ENCODE measurements at regions not wholly inside any gene's neighbourhood (a gene's known extent, or its start where the extent isn't known, plus 50 kb on each side); places are given as distances from the start of the nearest gene placed in this dataset.
"Not testable (repeated sequence)": the region's sequence is repeated elsewhere in the genome, so short reads cannot be mapped to it uniquely, and the experiment has no call there.

GRCh38 chr6:19892260-19892659, 55.1 kb downstream of the ID4 start:
- FAIRE-seq = no peak
- DNase-seq (ENCODE audit: extremely low spot score, insufficient read length, low read depth) = no peak

GRCh38 chr6:19895866-19896692, 58.9 kb downstream of the ID4 start:
- no peak for FAIRE-seq
- no peak for DNase-seq (ENCODE audit: extremely low spot score, insufficient read length, low read depth)

DNA sequence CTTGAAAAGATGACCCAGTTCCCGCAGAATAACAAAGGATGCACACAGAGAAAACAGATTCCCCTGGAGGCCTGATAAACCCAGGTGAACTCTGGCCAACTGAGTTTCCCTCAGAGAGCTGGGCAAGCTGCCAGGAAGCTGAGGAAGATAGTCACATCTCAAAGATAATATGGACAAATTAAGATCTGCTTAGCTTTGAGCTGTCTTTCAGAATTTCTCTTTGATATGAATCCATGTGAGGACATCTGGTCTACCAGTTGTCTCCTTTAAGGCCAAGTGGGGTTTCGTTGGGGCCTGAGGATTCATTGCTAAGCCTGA, 59.5 kb downstream of the ID4 start:
- FAIRE-seq (no peak), DNase-seq (ENCODE audit: extremely low spot score, insufficient read length, low read depth) (no peak)

GRCh38 chr6:19898141-19898740, 61.1 kb downstream of the ID4 start:
- FAIRE-seq (no peak), DNase-seq (ENCODE audit: extremely low spot score, insufficient read length, low read depth) (no peak)

GRCh38 chr6:19902201-19902600, 65.0 kb downstream of the ID4 start:
- DNase-seq (ENCODE audit: extremely low spot score, insufficient read length, low read depth) (no peak), FAIRE-seq (no peak)

- not testable (repeated sequence) for FAIRE-seq; DNase-seq (ENCODE audit: extremely low spot score, insufficient read length, low read depth)
These were observed 67.2 kb downstream of the ID4 start for GRCh38 chr6:19904408-19904807.

GRCh38 chr6:19905584-19905983, 68.4 kb downstream of the ID4 start:
- no peak for FAIRE-seq

DNA sequence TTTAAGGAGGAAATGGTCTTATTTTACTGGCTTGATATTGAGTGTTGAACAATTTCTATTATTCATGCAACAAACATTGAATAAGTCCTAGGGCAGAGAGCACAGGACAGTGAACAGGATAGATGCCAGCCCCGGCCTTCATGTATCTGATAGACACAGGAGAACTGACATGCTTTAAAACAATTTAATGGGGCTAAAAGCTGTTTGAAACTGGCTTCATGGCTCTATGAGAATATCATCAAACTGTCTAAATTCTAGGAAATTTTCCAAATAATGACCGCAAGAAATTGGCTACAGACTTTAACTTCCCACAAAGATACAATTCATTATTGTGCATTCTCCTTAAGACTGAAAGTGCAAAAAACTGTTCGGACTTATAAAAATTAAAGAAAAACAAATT, 69.0 kb downstream of the ID4 start:
- FAIRE-seq = no peak

More at GRCh38 chr6:19905584-19905983, 68.4 kb downstream of the ID4 start:
- no peak for DNase-seq (ENCODE audit: extremely low spot score, insufficient read length, low read depth)

GRCh38 chr6:19911223-19911622, 74.1 kb downstream of the ID4 start:
- FAIRE-seq = no peak

More for the DNA sequence above, 69.0 kb downstream of the ID4 start:
- no peak for DNase-seq (ENCODE audit: extremely low spot score, insufficient read length, low read depth)

GRCh38 chr6:19918436-19918835, 81.3 kb downstream of the ID4 start:
- DNase-seq (ENCODE audit: extremely low spot score, insufficient read length, low read depth) (no peak), FAIRE-seq (no peak)

More at GRCh38 chr6:19911223-19911622, 74.1 kb downstream of the ID4 start:
- DNase-seq (ENCODE audit: extremely low spot score, insufficient read length, low read depth) = no peak

DNA sequence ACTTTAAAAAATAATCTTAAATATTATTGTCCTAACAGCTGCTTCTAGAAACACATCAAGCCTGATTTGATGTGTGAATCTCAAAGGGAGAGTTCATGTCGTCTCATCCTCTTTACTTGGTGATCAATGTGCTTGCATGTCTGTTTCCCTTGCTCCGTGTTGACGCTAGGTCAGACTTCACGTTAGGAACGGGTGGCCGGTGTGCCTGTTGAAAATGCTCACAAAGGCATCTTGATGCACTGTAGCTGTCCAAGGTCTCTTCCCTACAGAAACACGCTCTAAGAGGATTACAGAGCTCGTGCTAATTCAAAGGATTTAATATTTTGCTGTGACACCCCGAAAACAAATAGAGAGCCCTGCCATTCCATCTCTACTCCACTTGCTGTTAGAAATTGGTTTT, 84.6 kb downstream of the ID4 start:
- DNase-seq (ENCODE audit: extremely low spot score, insufficient read length, low read depth) (no peak), FAIRE-seq (no peak)

GRCh38 chr6:19925533-19925932, 88.4 kb downstream of the ID4 start:
- FAIRE-seq = no peak
- DNase-seq (ENCODE audit: extremely low spot score, insufficient read length, low read depth) = no peak

DNA sequence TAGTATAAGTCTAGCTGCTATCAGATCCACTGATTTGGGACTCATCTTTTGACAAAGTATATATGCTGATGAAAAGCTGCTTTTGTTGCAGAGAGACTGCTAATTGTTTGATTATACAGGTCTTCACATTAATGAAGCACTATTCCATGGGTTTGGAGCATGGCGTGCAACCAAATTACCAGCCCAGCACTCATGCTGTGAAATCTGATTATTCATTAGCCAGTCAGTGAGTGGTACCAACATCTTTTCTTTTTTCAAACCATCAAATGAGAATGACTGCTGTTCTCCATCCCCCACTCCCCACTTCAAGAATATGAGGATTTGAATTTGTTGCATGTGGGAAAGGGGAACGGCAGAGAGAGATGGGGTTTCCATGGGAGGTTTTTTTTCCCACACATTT, 91.3 kb downstream of the ID4 start:
- no peak for FAIRE-seq
- DNase-seq (ENCODE audit: extremely low spot score, insufficient read length, low read depth) = no peak

GRCh38 chr6:19929312-19929711, 92.1 kb downstream of the ID4 start:
- FAIRE-seq (no peak), DNase-seq (ENCODE audit: extremely low spot score, insufficient read length, low read depth) (no peak)

DNA sequence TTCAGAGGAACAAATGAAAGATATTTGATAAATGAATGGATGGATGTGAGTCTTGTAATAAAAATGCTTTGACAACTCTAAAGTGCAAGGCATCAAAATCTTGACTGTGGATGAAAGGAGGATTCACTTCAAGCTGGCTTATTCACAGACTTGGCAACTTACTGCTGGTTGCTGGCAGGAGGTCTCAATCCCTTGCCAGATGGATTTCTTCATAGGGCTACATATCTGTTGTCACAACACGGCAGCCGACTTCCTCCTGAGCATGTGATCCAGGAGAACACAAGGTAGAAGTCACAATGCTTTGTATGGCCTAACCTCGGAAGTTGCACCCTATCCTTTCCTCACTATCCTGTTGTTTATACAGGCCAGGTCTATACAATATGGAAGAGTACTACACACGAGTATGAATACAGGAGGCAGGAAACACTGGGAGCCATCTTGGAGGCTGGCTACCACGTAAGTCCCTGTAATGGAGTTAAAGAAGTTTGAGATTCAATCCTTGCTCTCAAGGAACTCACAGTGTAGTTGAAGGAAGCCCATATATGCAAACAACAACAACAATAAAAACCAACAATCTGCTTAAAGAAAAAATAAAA, 97.9 kb downstream of the ID4 start:
- no peak for DNase-seq (ENCODE audit: extremely low spot score, insufficient read length, low read depth)
- FAIRE-seq = no peak

- not testable (repeated sequence) for FAIRE-seq; DNase-seq (ENCODE audit: extremely low spot score, insufficient read length, low read depth)
These were observed 102.2 kb downstream of the ID4 start for GRCh38 chr6:19939321-19939720.

DNA sequence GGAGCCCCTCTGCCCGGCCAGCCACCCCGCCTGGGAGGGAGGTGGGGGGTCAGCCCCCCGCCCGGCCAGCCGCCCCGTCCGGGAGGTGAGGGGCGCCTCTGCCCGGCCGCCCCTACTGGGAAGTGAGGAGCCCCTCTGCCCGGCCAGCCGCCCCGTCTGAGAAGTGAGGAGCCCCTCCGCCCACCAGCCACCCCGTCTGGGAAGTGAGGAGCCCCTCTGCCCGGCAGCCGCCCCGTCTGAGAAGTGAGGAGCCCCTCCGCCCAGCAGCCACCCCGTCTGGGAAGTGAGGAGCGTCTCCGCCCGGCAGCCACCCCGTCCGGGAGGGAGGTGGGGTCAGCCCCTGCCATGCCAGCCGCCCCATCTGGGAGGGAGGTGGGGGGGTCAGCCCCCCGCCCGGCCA, 102.8 kb downstream of the ID4 start:
- not testable (repeated sequence) for FAIRE-seq; DNase-seq (ENCODE audit: extremely low spot score, insufficient read length, low read depth)

DNA sequence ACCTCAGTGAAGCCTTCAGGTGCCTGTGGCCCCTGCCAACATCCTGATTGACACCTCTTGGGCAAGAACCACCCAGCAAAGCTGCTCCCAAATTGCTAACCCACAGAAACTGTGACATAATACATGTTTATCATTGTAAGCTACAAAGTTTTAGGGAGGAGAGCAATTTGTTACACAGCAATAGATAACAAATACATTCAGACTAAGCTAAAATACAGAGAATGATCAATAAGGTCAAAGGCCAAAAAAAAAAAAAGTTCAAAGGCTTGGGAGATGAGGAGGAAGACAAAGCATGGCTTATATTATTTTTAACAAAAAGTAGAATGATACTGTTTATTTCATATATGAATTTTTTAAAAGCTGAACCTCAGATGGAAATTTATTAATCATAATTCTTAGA, 105.9 kb downstream of the ID4 start:
- DNase-seq (ENCODE audit: extremely low spot score, insufficient read length, low read depth) = no peak
- FAIRE-seq = no peak

DNA sequence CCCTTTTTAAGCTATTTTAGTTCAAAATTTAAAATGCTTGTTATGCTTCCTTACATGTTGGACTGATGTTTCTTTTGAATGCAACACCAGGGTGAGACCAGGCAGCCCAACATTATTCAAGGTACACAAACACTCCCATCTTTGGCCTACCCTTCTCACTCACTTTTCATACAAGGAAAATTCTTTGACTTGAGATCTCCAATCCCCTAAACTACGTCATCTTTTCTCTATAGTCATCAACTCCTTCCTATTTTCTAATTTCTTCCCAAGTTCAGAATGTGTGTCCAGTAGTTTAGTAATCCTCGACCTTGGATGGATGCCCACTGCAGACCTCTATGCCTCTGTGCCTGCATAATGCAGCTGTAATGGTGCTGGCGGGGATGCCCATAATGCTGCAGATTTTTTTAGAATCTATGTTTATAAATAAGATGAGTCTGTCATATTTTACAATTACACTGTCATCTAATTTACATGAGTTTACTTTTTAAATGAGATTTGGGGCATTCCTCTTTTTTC, 108.7 kb downstream of the ID4 start:
- DNase-seq (ENCODE audit: extremely low spot score, insufficient read length, low read depth) (no peak), FAIRE-seq (no peak)

GRCh38 chr6:19949155-19949554, 112.0 kb downstream of the ID4 start:
- DNase-seq (ENCODE audit: extremely low spot score, insufficient read length, low read depth) (no peak), FAIRE-seq (no peak)

DNA sequence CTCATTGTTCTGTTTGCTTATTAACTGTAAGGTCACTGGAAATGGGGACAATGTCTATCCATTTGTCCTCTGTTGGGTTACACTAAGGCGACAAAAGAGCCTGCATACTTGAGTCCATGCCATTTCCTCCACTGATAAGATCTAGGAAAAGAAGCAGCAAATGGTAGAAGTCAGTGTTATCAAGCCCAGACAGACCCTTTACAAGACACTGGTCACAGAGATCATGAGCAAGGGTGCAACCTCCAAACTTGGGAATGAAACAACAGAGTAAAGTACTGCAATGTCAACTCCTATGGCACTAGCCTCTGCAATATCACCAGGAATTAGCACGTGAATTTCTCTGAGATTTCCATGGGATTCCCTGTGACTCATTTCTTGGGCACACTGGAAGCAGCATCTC, 126.9 kb downstream of the ID4 start:
- DNase-seq (ENCODE audit: extremely low spot score, insufficient read length, low read depth) (no peak), FAIRE-seq (no peak)

All from GM18507 (cell line).